ENCODE measurements at regions not wholly inside any gene's neighbourhood (a gene's known extent, or its start where the extent isn't known, plus 50 kb on each side); places are given as distances from the start of the nearest gene placed in this dataset.
"Not testable (repeated sequence)": the region's sequence is repeated elsewhere in the genome, so short reads cannot be mapped to it uniquely, and the experiment has no call there.

GRCh38 chr18:77369644-77370043, 120.0 kb downstream of the GALR1 start:
- no peak for DNase-seq (ENCODE audit: low read depth in 2 of 2, low spot score in 1 of 2)

GRCh38 chr18:77373730-77374445, 124.2 kb downstream of the GALR1 start:
- no peak for DNase-seq (ENCODE audit: low read depth in 2 of 2, low spot score in 1 of 2)

GRCh38 chr18:77374446-77374805, 124.8 kb downstream of the GALR1 start:
- no peak for DNase-seq (ENCODE audit: low read depth in 2 of 2, low spot score in 1 of 2)

- DNase-seq (ENCODE audit: low read depth in 2 of 2, low spot score in 1 of 2) = no peak
These were observed 126.5 kb downstream of the GALR1 start for GRCh38 chr18:77376043-77376732.

GRCh38 chr18:77376733-77377094, 127.1 kb downstream of the GALR1 start:
- no peak for DNase-seq (ENCODE audit: low read depth in 2 of 2, low spot score in 1 of 2)

GRCh38 chr18:77377813-77378212, 128.2 kb downstream of the GALR1 start:
- no peak for DNase-seq (ENCODE audit: low read depth in 2 of 2, low spot score in 1 of 2)

GRCh38 chr18:77379976-77380509, 130.4 kb downstream of the GALR1 start:
- DNase-seq (ENCODE audit: low read depth in 2 of 2, low spot score in 1 of 2) = no peak

GRCh38 chr18:77380695-77381094, 131.0 kb downstream of the GALR1 start:
- no peak for DNase-seq (ENCODE audit: low read depth in 2 of 2, low spot score in 1 of 2)

GRCh38 chr18:77392321-77392720, 142.7 kb downstream of the GALR1 start:
- DNase-seq (ENCODE audit: low read depth in 2 of 2, low spot score in 1 of 2) = no peak

- DNase-seq (ENCODE audit: low read depth in 2 of 2, low spot score in 1 of 2) = no peak
These were observed 143.9 kb downstream of the GALR1 start for GRCh38 chr18:77393519-77393918.

GRCh38 chr18:77395953-77396352, 146.3 kb downstream of the GALR1 start:
- no peak for DNase-seq (ENCODE audit: low read depth in 2 of 2, low spot score in 1 of 2)

GRCh38 chr18:77397056-77397455, 147.4 kb downstream of the GALR1 start:
- DNase-seq (ENCODE audit: low read depth in 2 of 2, low spot score in 1 of 2) = no peak

GRCh38 chr18:77397617-77398016, 148.0 kb downstream of the GALR1 start:
- DNase-seq (ENCODE audit: low read depth in 2 of 2, low spot score in 1 of 2) = no peak

- no peak for DNase-seq (ENCODE audit: low read depth in 2 of 2, low spot score in 1 of 2)
These were observed 150.9 kb downstream of the GALR1 start for GRCh38 chr18:77400561-77400960.

- no peak for DNase-seq (ENCODE audit: low read depth in 2 of 2, low spot score in 1 of 2)
These were observed 151.5 kb downstream of the GALR1 start for GRCh38 chr18:77401173-77401572.

GRCh38 chr18:77403969-77404535, 154.4 kb downstream of the GALR1 start:
- DNase-seq (ENCODE audit: low read depth in 2 of 2, low spot score in 1 of 2) = no peak

GRCh38 chr18:77405096-77405495, 155.4 kb downstream of the GALR1 start:
- no peak for DNase-seq (ENCODE audit: low read depth in 2 of 2, low spot score in 1 of 2)

GRCh38 chr18:77407733-77408132, 158.1 kb downstream of the GALR1 start:
- DNase-seq (ENCODE audit: low read depth in 2 of 2, low spot score in 1 of 2) = no peak

GRCh38 chr18:77421546-77421945, 171.9 kb downstream of the GALR1 start:
- DNase-seq (ENCODE audit: low read depth in 2 of 2, low spot score in 1 of 2) = not testable (repeated sequence)

- DNase-seq (ENCODE audit: low read depth in 2 of 2, low spot score in 1 of 2) = no peak
These were observed 173.6 kb downstream of the GALR1 start for GRCh38 chr18:77422974-77423867.

GRCh38 chr18:77433076-77433475, 183.4 kb downstream of the GALR1 start:
- DNase-seq (ENCODE audit: low read depth in 2 of 2, low spot score in 1 of 2) = no peak

All from stimulated activated CD8-positive, alpha-beta memory T cell treated with anti-CD3 and anti-CD28 coated beads, Interleukin-4, amount 100 ng/mL, for 1 hour (primary cell).